H9 (cell line): ENCODE measurements at regions not wholly inside any gene's neighbourhood (a gene's known extent, or its start where the extent isn't known, plus 50 kb on each side); places are given as distances from the start of the nearest gene placed in this dataset.

Experiments used
- DNase-seq: peaks from one replicate; pipeline ENCODE4 v3.0.0-alpha.2; 2017
- H2AFZ ChIP-seq: one replicate; pipeline ENCODE4 v1.6.1; 2013; ENCODE audit warnings: mild to moderate bottlenecking, low read length, control low read depth, moderate library complexity
- H2AK5ac ChIP-seq: 2 replicates; pipeline ENCODE4 v1.6.1; 2013; ENCODE audit warnings: low read length, control low read depth, mixed read lengths; ENCODE audit not compliant: insufficient read length
- H2BK120ac ChIP-seq: one replicate; pipeline ENCODE4 v1.6.1; 2013; ENCODE audit warnings: low read depth, mild to moderate bottlenecking, low read length, control low read depth, inconsistent platforms; ENCODE audit not compliant: poor library complexity, severe bottlenecking
- H2BK12ac ChIP-seq: 2 replicates; pipeline ENCODE4 v1.6.1; 2013; ENCODE audit warnings: low read length, control low read depth, mixed read lengths, low read depth; ENCODE audit not compliant: insufficient read length
- H2BK15ac ChIP-seq: 2 replicates; pipeline ENCODE4 v1.6.1; 2013; ENCODE audit warnings: low read depth, low read length, control low read depth
- H2BK20ac ChIP-seq: one replicate; pipeline ENCODE4 v1.6.1; 2013; ENCODE audit warnings: low read depth, mild to moderate bottlenecking, low read length, control low read depth, inconsistent platforms; ENCODE audit not compliant: poor library complexity, severe bottlenecking
- H2BK5ac ChIP-seq: 2 replicates; pipeline ENCODE4 v1.6.1; 2013; ENCODE audit warnings: low read length, control low read depth, mixed read lengths; ENCODE audit not compliant: insufficient read length
- H3K14ac ChIP-seq: 2 replicates; pipeline ENCODE4 v1.6.1; 2013; ENCODE audit warnings: low read length, control low read depth; ENCODE audit not compliant: insufficient read depth
- H3K18ac ChIP-seq: 2 replicates; pipeline ENCODE4 v1.6.1; 2013; ENCODE audit warnings: low read depth, mild to moderate bottlenecking, mixed read lengths, low read length, control low read depth; ENCODE audit not compliant: insufficient read length
- H3K23ac ChIP-seq: 2 replicates; pipeline ENCODE4 v1.6.1; 2013; ENCODE audit warnings: low read length, control low read depth, mixed read lengths, low read depth; ENCODE audit not compliant: insufficient read length
- H3K23me2 ChIP-seq: 2 replicates; pipeline ENCODE4 v1.6.1; 2013; ENCODE audit warnings: low read depth, mild to moderate bottlenecking, mixed read lengths, low read length, control low read depth; ENCODE audit not compliant: insufficient read length, poor library complexity, severe bottlenecking
- H3K27ac ChIP-seq: 2 replicates; pipeline ENCODE4 v1.5.1; 2013; ENCODE audit warnings: low read length, control low read depth, mixed read lengths, low read depth; ENCODE audit not compliant: insufficient read length
- H3K27me3 ChIP-seq: 2 replicates; pipeline ENCODE4 v1.6.1; 2013; ENCODE audit warnings: low read length, control low read depth, inconsistent platforms; ENCODE audit not compliant: insufficient read depth
- H3K4ac ChIP-seq: 2 replicates; pipeline ENCODE4 v1.6.1; 2013; ENCODE audit warnings: low read depth, mild to moderate bottlenecking, control low read depth, inconsistent platforms, low read length, moderate library complexity
- H3K4me1 ChIP-seq: 2 replicates; pipeline ENCODE4 v1.6.1; 2013; ENCODE audit warnings: low read length, control low read depth, inconsistent platforms; ENCODE audit not compliant: insufficient read depth
- H3K4me2 ChIP-seq: 2 replicates; pipeline ENCODE4 v1.6.1; 2013; ENCODE audit warnings: low read length, control low read depth, mixed read lengths; ENCODE audit not compliant: insufficient read length, insufficient read depth
- H3K56ac ChIP-seq: 2 replicates; pipeline ENCODE4 v1.6.1; 2013; ENCODE audit warnings: low read depth, mild to moderate bottlenecking, mixed read lengths, low read length, control low read depth; ENCODE audit not compliant: insufficient read length
- H3K79me1 ChIP-seq: 2 replicates; pipeline ENCODE4 v1.6.1; 2013; ENCODE audit warnings: low read depth, mild to moderate bottlenecking, moderate library complexity, low read length, control low read depth, inconsistent platforms; ENCODE audit not compliant: insufficient read depth, poor library complexity, severe bottlenecking
- H3K79me2 ChIP-seq: 2 replicates; pipeline ENCODE4 v1.6.1; 2013; ENCODE audit warnings: low read length, control low read depth, inconsistent platforms; ENCODE audit not compliant: insufficient read depth
- H3K9ac ChIP-seq: 2 replicates; pipeline ENCODE4 v1.6.1; 2013; ENCODE audit warnings: low read length, control low read depth, mixed read lengths; ENCODE audit not compliant: insufficient read length; ENCODE audit errors: extremely low read depth
- H3K9me3 ChIP-seq: one replicate; pipeline ENCODE4 v1.6.1; 2013; ENCODE audit warnings: low read depth, low read length, inconsistent platforms; ENCODE audit not compliant: control insufficient read depth
- H3T11ph ChIP-seq: one replicate; pipeline ENCODE4 v1.6.1; 2013; ENCODE audit warnings: mild to moderate bottlenecking, low read length, control low read depth, inconsistent platforms
- H4K20me1 ChIP-seq: one replicate; pipeline ENCODE4 v1.6.1; 2013; ENCODE audit not compliant: control insufficient read depth, insufficient read length, insufficient read depth
- H4K5ac ChIP-seq: 2 replicates; pipeline ENCODE4 v1.6.1; 2013; ENCODE audit warnings: low read depth, mild to moderate bottlenecking, mixed read lengths, low read length, control low read depth; ENCODE audit not compliant: insufficient read length
- H4K8ac ChIP-seq: replicated peaks from 2 replicates; pipeline ENCODE4 v1.6.1; 2013; ENCODE audit warnings: low read length, control low read depth, mixed read lengths, low read depth; ENCODE audit not compliant: insufficient read length
- H4K91ac ChIP-seq: 2 replicates; pipeline ENCODE4 v1.6.1; 2013; ENCODE audit warnings: low read depth, mild to moderate bottlenecking, moderate library complexity, mixed read lengths, low read length, control low read depth; ENCODE audit not compliant: insufficient read length
- H3K27ac Mint-ChIP-seq, 3 experiments: 2 replicates in 2 of 3; 3 replicates in 1 of 3; pipeline ENCODE4 v1.8.0; 2020 to 2021; ENCODE audit warnings: mixed read lengths in 3 of 3, mild to moderate bottlenecking in 1 of 3, moderate library complexity in 1 of 3
- H3K27me3 Mint-ChIP-seq: 2 replicates; pipeline ENCODE4 v1.8.0; 2021; ENCODE audit warnings: low read depth, mild to moderate bottlenecking, moderate library complexity, mixed read lengths
- H3K36me3 Mint-ChIP-seq, 3 experiments: 2 replicates in 2 of 3; 3 replicates in 1 of 3; pipeline ENCODE4 v1.8.0; 2020 to 2021; ENCODE audit warnings: low read depth in 3 of 3, mixed read lengths in 3 of 3; ENCODE audit not compliant: insufficient read depth in 1 of 3
- H3K4me1 Mint-ChIP-seq, 2 experiments: 2 replicates each; pipeline ENCODE4 v1.8.0; 2020; ENCODE audit warnings: mixed read lengths in 2 of 2
- H3K4me3 Mint-ChIP-seq, 2 experiments: 2 replicates in 1 of 2; 3 replicates in 1 of 2; pipeline ENCODE4 v1.8.0; 2020 to 2021; ENCODE audit warnings: mild to moderate bottlenecking in 2 of 2, mixed read lengths in 2 of 2, moderate library complexity in 1 of 2
- H3K9me3 Mint-ChIP-seq, 2 experiments: 2 replicates in 1 of 2; 3 replicates in 1 of 2; pipeline ENCODE4 v1.8.0; 2020; ENCODE audit warnings: mild to moderate bottlenecking in 2 of 2, mixed read lengths in 2 of 2, moderate library complexity in 1 of 2
- CTCF ChIP-seq: fragments of 200-600 bp; sonication (generic); conservative IDR thresholded peaks from 3 replicates; pipeline ENCODE4 v1.8.0; 2021; ENCODE audit warnings: antibody characterized with exemption, mild to moderate bottlenecking
- WGBS: extraction: QIAGEN DNeasy Blood & Tissue Kit; methylation state at CpG from one replicate; pipeline ENCODE4 v1.1.7; 2013; ENCODE audit warnings: missing lambda C conversion rate, low lambda C conversion rate, mixed read lengths; ENCODE audit not compliant: insufficient read length; ENCODE audit errors: extremely low coverage; 5-methylcytosine and 5-hydroxymethylcytosine counted together

DNA sequence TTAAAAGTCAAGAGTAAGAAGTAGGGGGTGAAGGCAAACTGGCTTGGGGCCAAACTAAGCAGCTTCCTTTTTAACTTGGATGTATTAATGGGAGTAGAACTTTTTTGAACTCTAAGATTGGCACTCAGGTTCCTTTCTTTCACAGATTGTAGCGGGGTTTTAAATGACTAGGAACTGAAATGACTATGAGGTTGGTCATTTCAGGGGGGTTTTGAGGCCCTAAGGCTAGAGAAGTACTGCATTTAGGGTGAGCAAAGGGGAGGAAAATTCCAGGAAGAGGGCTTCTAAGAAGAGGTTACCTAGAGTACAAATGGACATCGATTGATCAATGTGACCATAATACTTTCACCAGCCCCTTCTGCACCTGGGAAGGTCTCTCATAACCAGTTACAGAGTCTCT, 381.8 kb downstream of the MLLT3 start:
- H3K4me1 Mint-ChIP-seq = peaks cover 8 to 12% of the 10 kb centered on the region in 2 experiments
- WGBS = no CpG with 5 or more reads among the region's 2 CpGs

More for the DNA sequence above, 381.8 kb downstream of the MLLT3 start:
- H2BK120ac ChIP-seq = no peak overlapping the region
- Mint-ChIP-seq H3K27ac (no peak overlapping the region; a peak in 1 of 7 replicates), H3K9me3 (peaks cover 13% of the 10 kb centered on the region in 2 experiments), H3K36me3 (peaks cover 8 to 14% (median 10%) of the 10 kb centered on the region in 3 experiments), H3K4me3 (no peak overlapping the region), H3K27me3 (peaks cover 4% of the 10 kb centered on the region)
- no peak for DNase-seq
- no peak overlapping the region for H2AFZ ChIP-seq
- H3K23me2 ChIP-seq = no peaks in the 10 kb centered on the region
- H4K91ac ChIP-seq = no peak overlapping the region
- no peak overlapping the region for H3K56ac ChIP-seq
- H3K27ac ChIP-seq = no peak overlapping the region
- H4K8ac ChIP-seq = no peak overlapping the region
- no peak overlapping the region for H2AK5ac ChIP-seq
- no peaks in the 10 kb centered on the region for H3K4me1 ChIP-seq
- H3T11ph ChIP-seq = no peak overlapping the region
- no peak overlapping the region for H3K4me2 ChIP-seq
- H3K9me3 ChIP-seq = peaks cover 5% of the 10 kb centered on the region
- no peak overlapping the region for H3K14ac ChIP-seq
- H4K20me1 ChIP-seq = no peaks in the 10 kb centered on the region
- no peak overlapping the region for H3K4ac ChIP-seq
- no peak overlapping the region for H3K9ac ChIP-seq
- no peak overlapping the region for H2BK15ac ChIP-seq
- no peaks in the 10 kb centered on the region for H3K79me2 ChIP-seq
- no peak overlapping the region for H4K5ac ChIP-seq
- no peak overlapping the region for H2BK20ac ChIP-seq
- H3K27me3 ChIP-seq = no peaks in the 10 kb centered on the region
- H2BK5ac ChIP-seq = no peak overlapping the region
- no peak overlapping the region for H3K23ac ChIP-seq
- no peaks in the 10 kb centered on the region for H3K79me1 ChIP-seq
- no peak overlapping the region for H2BK12ac ChIP-seq
- TF ChIP-seq CTCF = no peak
- H3K18ac ChIP-seq = no peak overlapping the region
